Skeletal muscle satellite cell (primary cell): ENCODE measurements at regions not wholly inside any gene's neighbourhood (a gene's known extent, or its start where the extent isn't known, plus 50 kb on each side); places are given as distances from the start of the nearest gene placed in this dataset.

Experiments
- H3K27me3 ChIP-seq: 2 replicates; pipeline ENCODE4 v1.7.0; 2013; ENCODE audit warnings: low read length; ENCODE audit not compliant: control insufficient read depth, insufficient read depth
- H3K36me3 ChIP-seq: 2 replicates; pipeline ENCODE4 v1.7.0; 2013; ENCODE audit warnings: mild to moderate bottlenecking, control low read depth, low read length; ENCODE audit not compliant: insufficient read depth
- H3K4me1 ChIP-seq: 2 replicates; pipeline ENCODE4 v1.7.0; 2013; ENCODE audit warnings: low read length; ENCODE audit not compliant: control insufficient read depth, insufficient read depth
- H3K4me2 ChIP-seq: 2 replicates; pipeline ENCODE4 v1.7.0; 2013; ENCODE audit warnings: mild to moderate bottlenecking, low read length
- H3K4me3 ChIP-seq: 2 replicates; pipeline ENCODE4 v1.7.0; 2013; ENCODE audit warnings: low read length
- H3K9ac ChIP-seq: 2 replicates; pipeline ENCODE4 v1.7.0; 2013; ENCODE audit warnings: mild to moderate bottlenecking, low read depth, low read length, moderate library complexity
- H3K9me3 ChIP-seq: replicated peaks from 2 replicates; pipeline ENCODE4 v1.7.0; 2013; ENCODE audit warnings: mild to moderate bottlenecking, control low read depth, low read length

- Histone ChIP-seq H3K27me3 (no peaks in the 10 kb centered on the region), H3K36me3 (no peaks in the 10 kb centered on the region), H3K4me2 (no peak overlapping the region)
Observed at GRCh38 chr5:62980884-62981283, 402.3 kb downstream of the LRRC70 start.

GRCh38 chr5:62979472-62979871, 400.9 kb downstream of the LRRC70 start:
- H3K4me3 ChIP-seq = no peak overlapping the region
- no peaks in the 10 kb centered on the region for H3K36me3 ChIP-seq
- no peaks in the 10 kb centered on the region for H3K4me1 ChIP-seq
- H3K27me3 ChIP-seq = no peaks in the 10 kb centered on the region
- no peak overlapping the region for H3K9ac ChIP-seq
- H3K9me3 ChIP-seq = no peaks in the 10 kb centered on the region
- no peak overlapping the region for H3K4me2 ChIP-seq

More at GRCh38 chr5:62980884-62981283, 402.3 kb downstream of the LRRC70 start:
- Histone ChIP-seq H3K4me1 (no peaks in the 10 kb centered on the region), H3K9ac (no peak overlapping the region), H3K4me3 (no peak overlapping the region), H3K9me3 (peaks cover under 1% of the 10 kb centered on the region)

- H3K4me1 ChIP-seq = no peaks in the 10 kb centered on the region
- no peak overlapping the region for H3K4me2 ChIP-seq
- H3K9me3 ChIP-seq = no peaks in the 10 kb centered on the region
- H3K4me3 ChIP-seq = no peak overlapping the region
- H3K27me3 ChIP-seq = no peaks in the 10 kb centered on the region
- H3K9ac ChIP-seq = no peak overlapping the region
- no peaks in the 10 kb centered on the region for H3K36me3 ChIP-seq
Observed at GRCh38 chr5:62977661-62978060, 399.0 kb downstream of the LRRC70 start.

- no peaks in the 10 kb centered on the region for H3K36me3 ChIP-seq
- no peaks in the 10 kb centered on the region for H3K4me1 ChIP-seq
- H3K4me3 ChIP-seq = no peak overlapping the region
- no peak overlapping the region for H3K4me2 ChIP-seq
- no peak overlapping the region for H3K9ac ChIP-seq
- no peaks in the 10 kb centered on the region for H3K9me3 ChIP-seq
- H3K27me3 ChIP-seq = no peaks in the 10 kb centered on the region
Observed at GRCh38 chr5:62974623-62975022, 396.0 kb downstream of the LRRC70 start.

GRCh38 chr5:62969409-62970120, 390.9 kb downstream of the LRRC70 start:
- H3K27me3 ChIP-seq = no peaks in the 10 kb centered on the region
- H3K4me3 ChIP-seq = no peak overlapping the region
- H3K9me3 ChIP-seq = no peaks in the 10 kb centered on the region
- no peak overlapping the region for H3K9ac ChIP-seq
- no peak overlapping the region for H3K4me2 ChIP-seq
- H3K36me3 ChIP-seq = no peaks in the 10 kb centered on the region
- no peaks in the 10 kb centered on the region for H3K4me1 ChIP-seq

- Histone ChIP-seq H3K9me3 (no peaks in the 10 kb centered on the region), H3K4me1 (no peaks in the 10 kb centered on the region), H3K36me3 (no peaks in the 10 kb centered on the region), H3K4me3 (no peak overlapping the region), H3K9ac (no peak overlapping the region), H3K4me2 (no peak overlapping the region), H3K27me3 (no peaks in the 10 kb centered on the region)
Observed at GRCh38 chr5:62964428-62964827, 385.8 kb downstream of the LRRC70 start.

- H3K9me3 ChIP-seq = no peaks in the 10 kb centered on the region
- H3K36me3 ChIP-seq = no peaks in the 10 kb centered on the region
- no peaks in the 10 kb centered on the region for H3K27me3 ChIP-seq
- H3K4me2 ChIP-seq = no peak overlapping the region
- H3K9ac ChIP-seq = no peak overlapping the region
- no peaks in the 10 kb centered on the region for H3K4me1 ChIP-seq
- H3K4me3 ChIP-seq = no peak overlapping the region
Observed at GRCh38 chr5:62960781-62961180, 382.2 kb downstream of the LRRC70 start.

- Histone ChIP-seq H3K4me1 (no peaks in the 10 kb centered on the region), H3K27me3 (no peaks in the 10 kb centered on the region), H3K36me3 (no peaks in the 10 kb centered on the region), H3K9me3 (no peaks in the 10 kb centered on the region), H3K4me2 (no peak overlapping the region), H3K9ac (no peak overlapping the region), H3K4me3 (no peak overlapping the region)
Observed at GRCh38 chr5:62956597-62956996, 378.0 kb downstream of the LRRC70 start.

GRCh38 chr5:62954578-62954977, 376.0 kb downstream of the LRRC70 start:
- no peak overlapping the region for H3K4me3 ChIP-seq
- no peaks in the 10 kb centered on the region for H3K36me3 ChIP-seq
- H3K9me3 ChIP-seq = no peaks in the 10 kb centered on the region
- no peaks in the 10 kb centered on the region for H3K4me1 ChIP-seq
- no peak overlapping the region for H3K4me2 ChIP-seq
- H3K27me3 ChIP-seq = no peaks in the 10 kb centered on the region
- H3K9ac ChIP-seq = no peak overlapping the region

GRCh38 chr5:62948301-62948700, 369.7 kb downstream of the LRRC70 start:
- no peaks in the 10 kb centered on the region for H3K27me3 ChIP-seq
- no peaks in the 10 kb centered on the region for H3K9me3 ChIP-seq
- no peak overlapping the region for H3K4me3 ChIP-seq
- no peak overlapping the region for H3K4me2 ChIP-seq
- no peak overlapping the region for H3K9ac ChIP-seq
- H3K4me1 ChIP-seq = no peaks in the 10 kb centered on the region
- H3K36me3 ChIP-seq = no peaks in the 10 kb centered on the region

- H3K36me3 ChIP-seq = no peaks in the 10 kb centered on the region
- no peaks in the 10 kb centered on the region for H3K9me3 ChIP-seq
- no peak overlapping the region for H3K4me2 ChIP-seq
- H3K4me3 ChIP-seq = no peak overlapping the region
- H3K9ac ChIP-seq = no peak overlapping the region
- H3K27me3 ChIP-seq = no peaks in the 10 kb centered on the region
- H3K4me1 ChIP-seq = peaks cover 18% of the 10 kb centered on the region
Observed at GRCh38 chr5:62942384-62942783, 363.8 kb downstream of the LRRC70 start.

- no peak overlapping the region for H3K4me2 ChIP-seq
- no peaks in the 10 kb centered on the region for H3K27me3 ChIP-seq
- H3K9me3 ChIP-seq = no peaks in the 10 kb centered on the region
- no peaks in the 10 kb centered on the region for H3K36me3 ChIP-seq
- H3K9ac ChIP-seq = no peak overlapping the region
- peaks cover 22% of the 10 kb centered on the region for H3K4me1 ChIP-seq
- no peak overlapping the region for H3K4me3 ChIP-seq
Observed at GRCh38 chr5:62938927-62939326, 360.3 kb downstream of the LRRC70 start.
